ENCODE measurements at regions not wholly inside any gene's neighbourhood (a gene's known extent, or its start where the extent isn't known, plus 50 kb on each side); places are given as distances from the start of the nearest gene placed in this dataset.

GRCh38 chr6:155970876-155971708 is 515.5 kb upstream of the NOX3 start:
- ATAC-seq (no peak), DNase-seq (no peak)
- no peaks in the 10 kb centered on the region for H3K27me3 ChIP-seq
- no peak overlapping the region for H3K4me3 ChIP-seq
- no peaks in the 10 kb centered on the region for H3K36me3 ChIP-seq (replicated peaks in 1 of 2; ENCODE audit: insufficient read depth in 1 of 2, low read depth in 2 of 2)
- H3K27ac ChIP-seq = no peak overlapping the region
- intact Hi-C loops (cut with DNase I) = no loop called here
- TF ChIP-seq POLR2A (IDR thresholded peaks at IDR 0.05) (no peak), CTCF (IDR thresholded peaks at IDR 0.05) (no peak)
- 51 to 60% methylated on average over 7 of the region's 7 CpGs for WGBS, 2 donors
- H3K4me1 ChIP-seq = no peaks in the 10 kb centered on the region
- no peaks in the 10 kb centered on the region for H3K9me3 ChIP-seq

GRCh38 chr6:155970472-155970871 is 514.8 kb upstream of the NOX3 start:
- no peak overlapping the region for H3K4me3 ChIP-seq
- no peak for TF ChIP-seq CTCF (IDR thresholded peaks at IDR 0.05)
- no peak for TF ChIP-seq POLR2A (IDR thresholded peaks at IDR 0.05)
- ATAC-seq = no peak
- no peak for DNase-seq
- intact Hi-C loops (cut with DNase I) = no loop called here
- H3K27me3 ChIP-seq = no peaks in the 10 kb centered on the region
- H3K36me3 ChIP-seq (replicated peaks in 1 of 2; ENCODE audit: insufficient read depth in 1 of 2, low read depth in 2 of 2) = no peaks in the 10 kb centered on the region
- H3K27ac ChIP-seq = no peak overlapping the region
- no peaks in the 10 kb centered on the region for H3K4me1 ChIP-seq
- no peaks in the 10 kb centered on the region for H3K9me3 ChIP-seq

- H3K4me3 ChIP-seq = no peak overlapping the region
- ATAC-seq = no peak
- intact Hi-C loops (cut with DNase I) = no loop called here
- H3K27ac ChIP-seq = no peak overlapping the region
- no peaks in the 10 kb centered on the region for H3K9me3 ChIP-seq
- H3K4me1 ChIP-seq = no peaks in the 10 kb centered on the region
- no peaks in the 10 kb centered on the region for H3K36me3 ChIP-seq (replicated peaks in 1 of 2; ENCODE audit: insufficient read depth in 1 of 2, low read depth in 2 of 2)
- 88 to 93% methylated on average over 1 of the region's 1 CpG for WGBS, 2 donors
- DNase-seq = no peak
- no peaks in the 10 kb centered on the region for H3K27me3 ChIP-seq
- TF ChIP-seq POLR2A (IDR thresholded peaks at IDR 0.05) (no peak), CTCF (IDR thresholded peaks at IDR 0.05) (no peak)
These were observed 513.3 kb upstream of the NOX3 start for GRCh38 chr6:155968921-155969320.

GRCh38 chr6:155967322-155967721 is 511.7 kb upstream of the NOX3 start:
- DNase-seq (no peak), ATAC-seq (no peak)
- intact Hi-C loops (cut with DNase I) = no loop called here
- H3K27ac ChIP-seq = no peak overlapping the region
- no peaks in the 10 kb centered on the region for H3K9me3 ChIP-seq
- 74 to 89% methylated on average over 3 of the region's 3 CpGs for WGBS, 2 donors
- H3K27me3 ChIP-seq = no peaks in the 10 kb centered on the region
- H3K4me1 ChIP-seq = no peaks in the 10 kb centered on the region
- no peaks in the 10 kb centered on the region for H3K36me3 ChIP-seq (replicated peaks in 1 of 2; ENCODE audit: insufficient read depth in 1 of 2, low read depth in 2 of 2)
- TF ChIP-seq CTCF (IDR thresholded peaks at IDR 0.05) (no peak), POLR2A (IDR thresholded peaks at IDR 0.05) (no peak)
- H3K4me3 ChIP-seq = no peak overlapping the region

- no peaks in the 10 kb centered on the region for H3K36me3 ChIP-seq (replicated peaks in 1 of 2; ENCODE audit: insufficient read depth in 1 of 2, low read depth in 2 of 2)
- WGBS, 2 donors = 59 to 74% methylated on average over 2 of the region's 2 CpGs
- H3K27ac ChIP-seq = no peak overlapping the region
- H3K4me1 ChIP-seq = no peaks in the 10 kb centered on the region
- H3K4me3 ChIP-seq = no peak overlapping the region
- intact Hi-C loops (cut with DNase I) = no loop called here
- ATAC-seq (no peak), DNase-seq (no peak)
- no peaks in the 10 kb centered on the region for H3K27me3 ChIP-seq
- no peaks in the 10 kb centered on the region for H3K9me3 ChIP-seq
- TF ChIP-seq POLR2A (IDR thresholded peaks at IDR 0.05) (no peak), CTCF (IDR thresholded peaks at IDR 0.05) (no peak)
These were observed 508.9 kb upstream of the NOX3 start for GRCh38 chr6:155964544-155964943.

Data from body of pancreas (tissue), 4 donors.